Left colon (tissue), 2 donors: ENCODE measurements at regions not wholly inside any gene's neighbourhood (a gene's known extent, or its start where the extent isn't known, plus 50 kb on each side); places are given as distances from the start of the nearest gene placed in this dataset.
"Not testable (repeated sequence)": the region's sequence is repeated elsewhere in the genome, so short reads cannot be mapped to it uniquely, and the experiment has no call there.

Experiments
- ATAC-seq: fragments of 200-7000 bp; cut with Tn5 transposase; one replicate; pipeline ENCODE4 v1.9.1; 2020; ENCODE audit warnings: mild to moderate bottlenecking, moderate library complexity
- DNase-seq, 2 donors: peaks; one replicate each; pipeline ENCODE4 v3.0.0-alpha.2; 2020
- intact Hi-C, 2 donors: fragments of 100-400 bp; cut with DNase I in 1 of 2; cut with micrococcal nuclease in 1 of 2; formaldehyde crosslinking; loops; one replicate each; pipeline versions ENCODE4 v1.11.2 to v1.14.0; 2022; cut with DNase I, micrococcal nuclease
- donor health status: DM: no; HTN: no; CAD: no.
- donor health status: DM: yes; HTN: yes; CAD: no.

DNA sequence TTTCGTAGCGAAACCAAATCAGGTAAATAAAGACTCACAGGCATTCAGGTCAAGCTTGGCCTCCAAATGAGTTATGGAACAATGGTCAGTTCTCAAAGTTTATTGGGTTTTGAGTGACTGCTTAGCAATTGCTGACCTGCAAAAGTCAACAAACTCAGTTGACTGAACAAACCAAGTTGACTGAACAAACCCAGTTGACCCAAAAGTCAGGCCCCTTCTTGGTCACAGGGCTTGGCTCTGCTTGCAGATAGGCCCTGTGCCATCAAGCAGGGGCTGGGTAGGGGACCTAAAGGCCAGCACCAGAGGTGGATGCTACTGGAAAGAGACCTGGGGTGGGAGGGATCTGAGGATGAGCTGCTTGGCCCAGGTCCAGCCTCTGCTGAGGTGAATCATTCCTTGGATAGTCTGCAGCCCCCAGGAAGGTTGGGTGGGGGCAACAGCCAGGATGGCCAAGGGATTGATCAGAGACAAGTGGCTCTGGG is 64.6 kb downstream of the GADD45G start:
- DNase-seq (no peak), ATAC-seq (no peak)
- intact Hi-C loops, result no loop called here

GRCh38 chr9:89670114-89670513 is 65.3 kb downstream of the GADD45G start:
- ATAC-seq (peak; percentile 22), DNase-seq (peak in 1 of 2 donors; percentile 37)
- intact Hi-C loops, result no loop called here

- DNase-seq (no peak), ATAC-seq (peak; percentile 30)
- intact Hi-C loops, result no loop called here
These were observed 66.1 kb downstream of the GADD45G start for GRCh38 chr9:89670801-89671434.

- no peak for ATAC-seq
- intact Hi-C loops, result no loop called here
- no peak for DNase-seq
These were observed 69.8 kb downstream of the GADD45G start for GRCh38 chr9:89674667-89675057.

DNA sequence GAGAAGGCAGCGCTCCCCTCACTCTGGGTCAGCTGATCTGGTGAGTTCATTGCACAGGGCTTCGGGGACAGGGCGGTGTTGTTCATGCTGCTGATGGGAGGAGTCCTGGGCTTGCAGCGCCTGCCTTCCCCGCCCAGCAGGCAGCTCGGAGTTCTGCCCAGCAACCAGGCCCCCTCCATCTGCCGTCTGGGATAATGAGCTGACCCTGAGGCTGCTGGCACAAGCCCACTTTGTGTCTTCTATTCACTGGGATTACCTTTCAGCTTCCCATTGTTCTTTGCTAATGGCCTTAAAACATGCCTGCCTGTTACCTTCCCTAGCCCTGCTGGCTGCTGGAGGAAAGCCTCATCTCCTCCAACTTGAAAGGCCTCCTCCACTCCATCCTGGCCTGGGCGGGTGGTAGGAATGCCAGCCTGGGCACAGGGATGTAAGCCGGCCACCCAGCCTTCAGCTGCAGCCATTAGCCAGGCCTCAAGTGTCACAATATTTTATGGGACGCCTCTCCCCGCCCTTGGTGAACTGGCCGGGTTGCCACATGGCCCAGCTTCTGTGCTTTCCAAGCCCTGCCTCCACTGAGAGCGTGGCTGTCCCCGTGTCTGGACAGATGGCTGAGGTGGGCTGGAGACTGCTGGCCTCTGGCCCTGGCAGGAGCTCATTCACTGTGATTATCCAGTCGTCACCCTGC is 70.4 kb downstream of the GADD45G start:
- intact Hi-C loops, result no loop called here
- peak; percentile 48 to 73 for DNase-seq
- peak; percentile 74 for ATAC-seq

DNA sequence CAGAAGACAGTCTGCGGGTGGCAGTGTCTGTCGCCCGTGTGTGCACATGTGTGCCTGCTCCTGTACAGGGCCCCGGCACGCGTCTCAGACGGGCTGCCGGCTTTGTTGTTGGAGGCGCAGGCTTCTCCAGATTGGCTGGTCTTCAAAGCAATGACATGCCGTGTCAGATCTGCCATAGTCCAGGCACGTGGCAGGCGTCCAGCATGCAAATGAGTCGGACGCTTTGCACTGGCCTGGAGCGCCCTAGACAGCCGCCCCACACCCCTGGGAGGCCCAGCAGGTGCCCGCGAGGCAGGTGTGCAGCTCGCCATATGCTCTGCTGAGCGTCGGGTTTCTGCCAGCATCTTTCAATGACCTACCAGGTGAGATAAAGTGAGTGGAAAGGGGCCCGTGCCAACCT is 71.5 kb downstream of the GADD45G start:
- intact Hi-C loops, result no loop called here
- ATAC-seq, result peak; percentile 84

GRCh38 chr9:89677702-89678395 is 73.0 kb downstream of the GADD45G start:
- ATAC-seq, result no peak
- no peak for DNase-seq

More for the DNA sequence above, 71.5 kb downstream of the GADD45G start:
- peak; percentile 81 to 85 for DNase-seq

GRCh38 chr9:89678396-89679015 is 73.7 kb downstream of the GADD45G start:
- ATAC-seq (no peak), DNase-seq (no peak)
- intact Hi-C loops, result no loop called here

More at GRCh38 chr9:89677702-89678395, 73.0 kb downstream of the GADD45G start:
- intact Hi-C loops, result no loop called here

DNA sequence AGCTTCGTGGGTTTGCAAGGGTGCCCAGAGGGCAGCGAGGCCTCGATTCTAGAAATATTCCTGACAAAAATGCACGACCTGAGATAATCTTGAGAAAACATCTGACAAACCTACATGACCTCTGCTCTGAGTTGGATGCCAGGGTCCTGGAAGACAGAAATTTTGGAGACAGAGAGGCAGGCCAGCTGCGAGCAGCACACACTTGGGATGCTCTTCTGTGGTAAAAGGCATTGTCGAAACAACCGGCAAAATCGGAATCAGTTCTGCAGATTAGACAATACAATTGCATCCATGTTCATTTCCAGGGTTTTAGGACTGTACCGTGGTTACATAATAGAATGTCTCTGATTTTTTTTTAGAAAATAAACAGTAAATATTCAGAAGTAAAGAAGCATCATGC is 74.2 kb downstream of the GADD45G start:
- intact Hi-C loops, result no loop called here
- no peak for DNase-seq
- ATAC-seq, result no peak

GRCh38 chr9:89679581-89679980 is 74.8 kb downstream of the GADD45G start:
- ATAC-seq, result no peak

GRCh38 chr9:89680547-89681467 is 76.0 kb downstream of the GADD45G start:
- intact Hi-C loops, result no loop called here
- ATAC-seq (no peak), DNase-seq (no peak)

More at GRCh38 chr9:89679581-89679980, 74.8 kb downstream of the GADD45G start:
- DNase-seq, result no peak
- intact Hi-C loops, result no loop called here

DNA sequence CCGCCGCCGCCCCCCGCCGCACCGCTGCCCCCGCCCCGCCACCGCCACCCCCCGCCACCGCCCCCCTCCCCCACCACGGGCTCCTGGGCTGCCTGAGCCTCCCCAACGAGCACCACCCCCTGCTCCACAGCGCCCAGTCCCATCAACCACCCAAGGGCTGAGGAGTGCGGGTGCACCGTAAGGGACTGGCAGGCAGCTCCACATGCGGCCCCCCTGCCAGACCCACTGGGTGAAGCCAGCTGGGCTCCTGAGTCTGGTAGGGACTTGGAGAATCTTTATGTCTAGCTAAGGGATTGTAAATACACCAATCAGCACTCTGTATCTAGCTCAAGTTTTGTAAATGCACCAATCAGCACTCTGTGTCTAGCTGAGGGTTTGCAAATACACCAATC is 76.7 kb downstream of the GADD45G start:
- intact Hi-C loops, ATAC-seq, DNase-seq: not testable (repeated sequence)

DNA sequence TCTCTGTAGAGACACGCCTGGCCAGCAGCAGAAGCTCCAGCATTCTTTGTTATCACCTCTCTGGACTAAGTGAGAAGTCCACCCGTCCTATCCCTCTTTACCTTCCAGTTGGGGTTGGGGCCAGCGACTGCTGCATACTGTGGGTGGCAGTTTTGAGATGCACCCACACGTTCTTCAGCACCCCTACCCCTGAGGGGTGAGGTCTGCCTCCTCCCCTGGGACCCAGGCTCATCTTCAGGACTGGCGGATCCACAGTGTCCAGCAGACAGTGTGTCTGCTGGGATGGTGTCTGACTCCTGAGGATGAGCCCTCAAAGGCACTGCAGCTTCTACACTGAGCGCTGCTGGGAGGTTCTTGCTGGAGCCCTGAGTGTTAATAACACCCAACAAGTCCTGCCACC is 78.8 kb downstream of the GADD45G start:
- no peak for DNase-seq
- ATAC-seq, result no peak
- intact Hi-C loops, result no loop called here

DNA sequence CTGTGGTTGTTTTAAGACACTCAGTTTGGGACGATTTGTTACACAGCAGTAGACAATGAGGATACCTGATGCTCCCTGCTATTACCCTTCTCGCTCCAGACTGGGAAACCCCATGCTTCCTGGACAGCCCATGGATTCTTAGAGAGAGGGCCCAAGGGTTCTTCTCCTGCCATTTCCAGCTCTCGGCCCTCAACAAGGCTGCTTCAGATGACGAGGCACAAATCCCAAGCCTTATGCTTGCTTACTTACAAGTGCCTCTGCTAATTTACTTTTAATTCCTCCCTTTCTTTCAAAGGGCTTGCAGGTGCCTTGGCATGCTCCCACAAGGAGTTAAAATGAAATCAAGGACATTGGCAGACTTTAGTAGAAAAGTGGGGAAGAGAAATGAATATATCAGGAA is 79.4 kb downstream of the GADD45G start:
- no peak for DNase-seq
- intact Hi-C loops, result no loop called here
- ATAC-seq, result no peak

- intact Hi-C loops, result no loop called here
- no peak for ATAC-seq
- DNase-seq, result no peak
These were observed 80.3 kb downstream of the GADD45G start for GRCh38 chr9:89684912-89685636.

- intact Hi-C loops, result no loop called here
- ATAC-seq (peak; percentile 13), DNase-seq (no peak)
These were observed 80.9 kb downstream of the GADD45G start for GRCh38 chr9:89685698-89686097.

DNA sequence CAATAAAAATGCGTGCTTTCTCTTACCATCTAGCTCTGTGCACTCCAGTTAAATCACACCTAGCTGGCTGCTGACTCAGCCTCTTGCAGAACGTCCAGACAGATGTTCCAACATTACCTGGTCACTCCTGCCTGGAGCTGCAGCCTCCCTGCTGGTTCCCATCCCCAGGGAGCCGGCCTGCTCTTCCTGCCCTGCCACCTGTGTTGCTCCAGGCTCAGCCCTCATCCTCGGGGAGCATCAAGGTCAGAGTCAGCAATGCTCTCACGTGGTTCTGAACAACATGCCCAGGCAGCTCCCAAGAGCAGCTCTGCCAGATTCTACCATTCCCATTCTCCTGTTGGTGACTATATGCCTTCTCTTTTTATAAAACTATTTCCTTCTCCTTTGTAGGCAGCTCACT is 81.3 kb downstream of the GADD45G start:
- ATAC-seq (peak; percentile 73), DNase-seq (no peak)
- intact Hi-C loops, result no loop called here

DNA sequence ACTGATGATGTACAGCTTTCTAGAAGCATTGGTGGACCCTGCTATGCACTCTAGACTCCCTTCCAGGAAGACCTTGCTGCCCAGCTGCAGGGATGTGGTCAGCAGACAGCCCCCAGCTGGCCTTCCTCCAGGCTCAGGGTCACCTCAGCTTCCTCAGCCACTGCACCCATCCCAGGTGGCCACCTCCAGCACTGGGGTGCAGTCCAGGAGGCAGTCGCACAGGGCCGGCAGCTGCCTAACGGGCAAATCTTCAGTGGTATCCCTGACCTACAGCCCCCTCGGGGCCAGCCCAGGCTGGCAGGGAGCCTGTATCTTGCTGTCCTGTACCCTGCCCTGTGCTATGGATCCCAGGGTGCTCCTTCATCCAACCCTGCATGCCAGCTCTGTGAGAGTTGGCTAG is 81.8 kb downstream of the GADD45G start:
- peak; percentile 13 for ATAC-seq
- no peak for DNase-seq
- intact Hi-C loops, result no loop called here
